ENCODE measurements at regions not wholly inside any gene's neighbourhood (a gene's known extent, or its start where the extent isn't known, plus 50 kb on each side); places are given as distances from the start of the nearest gene placed in this dataset.
A peak's percentile ranks its signal among the peaks of the same experiment; 100 is the strongest.

DNA sequence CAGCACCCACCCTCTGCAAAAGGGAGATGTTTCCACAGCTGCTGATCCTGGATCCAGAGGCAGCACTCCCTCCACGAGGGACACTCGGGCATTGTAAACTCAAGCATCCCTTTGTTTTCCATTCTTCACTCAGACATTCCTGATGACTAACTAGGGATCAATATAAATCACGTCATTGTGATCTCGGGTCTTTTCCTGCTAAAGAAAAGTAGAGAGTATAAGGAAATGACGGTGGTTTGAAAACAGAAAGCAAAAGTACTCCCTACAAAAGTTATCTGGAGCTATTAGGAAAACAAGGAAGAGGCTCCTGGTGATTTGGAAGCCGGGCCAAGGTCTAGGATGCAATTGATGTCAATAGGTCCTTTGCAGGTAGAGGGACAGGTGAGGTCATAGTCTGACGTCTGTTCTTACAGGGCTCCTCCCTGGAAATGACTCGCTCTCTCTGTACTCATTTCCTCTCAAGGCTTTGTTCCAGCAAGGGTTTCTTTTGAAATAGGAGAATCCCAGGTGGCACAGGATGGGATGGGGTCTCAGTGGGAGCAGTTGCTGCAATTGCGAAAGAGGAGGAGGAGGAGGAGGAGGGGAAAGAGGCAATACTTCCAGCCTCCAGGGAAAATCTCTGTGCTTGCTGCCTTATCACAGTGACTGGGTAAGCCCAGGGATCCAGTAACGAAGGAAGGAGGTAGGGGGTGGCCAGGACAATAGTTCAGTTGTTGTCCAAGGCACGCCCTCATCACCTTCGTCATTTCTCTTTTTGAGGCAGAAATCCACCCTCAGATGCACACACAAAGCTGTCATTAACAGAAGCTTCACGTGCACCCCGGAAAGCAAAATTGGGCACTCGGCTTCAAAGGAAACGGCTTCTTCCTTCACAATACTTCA lies 222.8 kb downstream of the LY86 start:
- peak in 1 of 2 donors; percentile 43 for DNase-seq

GRCh38 chr6:6812427-6812826 lies 223.9 kb downstream of the LY86 start:
- H3K36me3 ChIP-seq = no peaks in the 10 kb centered on the region
- no peaks in the 10 kb centered on the region for H3K9me3 ChIP-seq
- no peak for DNase-seq
- no peaks in the 10 kb centered on the region for H3K4me1 ChIP-seq
- no peak for TF ChIP-seq POLR2A (IDR thresholded peaks at IDR 0.05)
- TF ChIP-seq, protein P1, sequence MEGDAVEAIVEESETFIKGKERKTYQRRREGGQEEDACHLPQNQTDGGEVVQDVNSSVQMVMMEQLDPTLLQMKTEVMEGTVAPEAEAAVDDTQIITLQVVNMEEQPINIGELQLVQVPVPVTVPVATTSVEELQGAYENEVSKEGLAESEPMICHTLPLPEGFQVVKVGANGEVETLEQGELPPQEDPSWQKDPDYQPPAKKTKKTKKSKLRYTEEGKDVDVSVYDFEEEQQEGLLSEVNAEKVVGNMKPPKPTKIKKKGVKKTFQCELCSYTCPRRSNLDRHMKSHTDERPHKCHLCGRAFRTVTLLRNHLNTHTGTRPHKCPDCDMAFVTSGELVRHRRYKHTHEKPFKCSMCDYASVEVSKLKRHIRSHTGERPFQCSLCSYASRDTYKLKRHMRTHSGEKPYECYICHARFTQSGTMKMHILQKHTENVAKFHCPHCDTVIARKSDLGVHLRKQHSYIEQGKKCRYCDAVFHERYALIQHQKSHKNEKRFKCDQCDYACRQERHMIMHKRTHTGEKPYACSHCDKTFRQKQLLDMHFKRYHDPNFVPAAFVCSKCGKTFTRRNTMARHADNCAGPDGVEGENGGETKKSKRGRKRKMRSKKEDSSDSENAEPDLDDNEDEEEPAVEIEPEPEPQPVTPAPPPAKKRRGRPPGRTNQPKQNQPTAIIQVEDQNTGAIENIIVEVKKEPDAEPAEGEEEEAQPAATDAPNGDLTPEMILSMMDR (IDR thresholded peaks at IDR 0.05) = no peak
- H3K4me3 ChIP-seq = no peak overlapping the region
- no peaks in the 10 kb centered on the region for H3K27me3 ChIP-seq
- H3K27ac ChIP-seq = no peak overlapping the region
- intact Hi-C loops (cut with DNase I; ENCODE audit: low total_unique reads) = no loop called here

More for the DNA sequence above, 222.8 kb downstream of the LY86 start:
- H3K4me3 ChIP-seq = peak overlapping the region in 1 of 2 donors; percentile 8
- H3K27ac ChIP-seq = peak overlapping the region in 1 of 2 donors; percentile 19
- no peaks in the 10 kb centered on the region for H3K36me3 ChIP-seq
- no peaks in the 10 kb centered on the region for H3K4me1 ChIP-seq
- no peak for TF ChIP-seq POLR2A (IDR thresholded peaks at IDR 0.05)
- TF ChIP-seq, protein P1 (IDR thresholded peaks at IDR 0.05) = no peak
- intact Hi-C loops (cut with DNase I; ENCODE audit: low total_unique reads) = no loop called here
- no peaks in the 10 kb centered on the region for H3K27me3 ChIP-seq
- no peaks in the 10 kb centered on the region for H3K9me3 ChIP-seq

DNA sequence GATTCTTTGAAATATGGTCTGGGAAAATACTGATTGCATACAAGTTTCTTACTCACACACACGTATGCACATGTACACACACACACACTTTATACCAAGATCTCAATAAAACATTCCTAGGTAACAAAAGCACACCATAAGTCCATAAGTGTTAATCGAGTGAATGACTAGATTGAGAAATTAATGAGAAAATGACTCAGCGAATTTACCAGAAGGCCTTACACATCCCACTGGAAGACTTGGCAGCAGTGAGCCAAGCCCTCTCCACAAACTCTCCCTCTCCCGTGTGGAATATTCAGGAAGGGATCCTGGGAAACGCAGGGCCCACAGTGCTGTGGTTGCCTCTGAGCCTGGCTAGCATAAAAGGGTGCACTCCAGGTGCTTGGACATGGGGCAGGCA lies 227.2 kb downstream of the LY86 start:
- no peak overlapping the region for H3K27ac ChIP-seq
- H3K27me3 ChIP-seq = no peaks in the 10 kb centered on the region
- TF ChIP-seq POLR2A (IDR thresholded peaks at IDR 0.05) = no peak
- TF ChIP-seq, protein P1 (IDR thresholded peaks at IDR 0.05) = no peak
- H3K4me1 ChIP-seq = no peaks in the 10 kb centered on the region
- no peaks in the 10 kb centered on the region for H3K36me3 ChIP-seq
- intact Hi-C loops (cut with DNase I; ENCODE audit: low total_unique reads) = no loop called here
- H3K9me3 ChIP-seq = no peaks in the 10 kb centered on the region
- DNase-seq = no peak
- H3K4me3 ChIP-seq = no peak overlapping the region

DNA sequence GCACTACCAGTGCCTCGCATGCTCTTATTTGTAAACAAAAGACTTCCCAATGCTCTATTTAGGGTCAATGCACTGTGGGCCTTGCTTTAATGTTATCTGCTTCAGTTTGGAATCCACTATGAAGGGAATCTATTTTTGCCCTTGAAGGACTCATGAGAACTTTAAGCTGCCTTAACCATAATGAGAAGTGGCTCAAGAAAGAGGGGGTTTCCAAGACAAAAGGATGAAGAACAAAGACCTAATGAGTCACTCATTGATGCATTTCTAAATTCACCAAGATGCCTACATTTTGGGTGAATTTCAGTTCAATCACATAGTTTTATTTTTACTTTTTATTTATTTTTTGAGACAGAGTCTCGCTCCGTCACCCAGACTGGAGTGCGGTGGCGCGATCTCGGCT lies 228.2 kb downstream of the LY86 start:
- Histone ChIP-seq H3K36me3 (no peaks in the 10 kb centered on the region), H3K27me3 (no peaks in the 10 kb centered on the region), H3K4me3 (no peak overlapping the region), H3K4me1 (no peaks in the 10 kb centered on the region), H3K9me3 (no peaks in the 10 kb centered on the region), H3K27ac (no peak overlapping the region)
- intact Hi-C loops (cut with DNase I; ENCODE audit: low total_unique reads) = no loop called here
- no peak for DNase-seq
- no peak for TF ChIP-seq POLR2A (IDR thresholded peaks at IDR 0.05)
- TF ChIP-seq, protein P1 (IDR thresholded peaks at IDR 0.05) = no peak

GRCh38 chr6:6818078-6818639 lies 229.6 kb downstream of the LY86 start:
- no peak for DNase-seq
- no peak overlapping the region for H3K4me3 ChIP-seq
- H3K9me3 ChIP-seq = no peaks in the 10 kb centered on the region
- H3K27ac ChIP-seq = no peak overlapping the region
- intact Hi-C loops (cut with DNase I; ENCODE audit: low total_unique reads) = no loop called here
- no peaks in the 10 kb centered on the region for H3K27me3 ChIP-seq
- TF ChIP-seq, protein P1 (IDR thresholded peaks at IDR 0.05) = no peak
- TF ChIP-seq POLR2A (IDR thresholded peaks at IDR 0.05) = no peak
- H3K4me1 ChIP-seq = no peaks in the 10 kb centered on the region
- no peaks in the 10 kb centered on the region for H3K36me3 ChIP-seq

Data from uterus (tissue), 3 donors.